Neural progenitor cell (in vitro differentiated cells): ENCODE measurements at regions not wholly inside any gene's neighbourhood (a gene's known extent, or its start where the extent isn't known, plus 50 kb on each side); places are given as distances from the start of the nearest gene placed in this dataset.

Experiments
- EZH2phosphoT487 ChIP-seq: fragments of 200-600 bp; sonication (generic); IDR thresholded peaks from 2 replicates; pipeline ENCODE4 v1.6.1; 2017; ENCODE audit warnings: antibody characterized with exemption
- TF ChIP-seq, protein P1 (sequence below): fragments of 200-600 bp; sonication (generic); IDR thresholded peaks from 2 replicates; pipeline ENCODE4 v1.5.1; 2017; ENCODE audit warnings: antibody characterized with exemption, mild to moderate bottlenecking

DNA sequence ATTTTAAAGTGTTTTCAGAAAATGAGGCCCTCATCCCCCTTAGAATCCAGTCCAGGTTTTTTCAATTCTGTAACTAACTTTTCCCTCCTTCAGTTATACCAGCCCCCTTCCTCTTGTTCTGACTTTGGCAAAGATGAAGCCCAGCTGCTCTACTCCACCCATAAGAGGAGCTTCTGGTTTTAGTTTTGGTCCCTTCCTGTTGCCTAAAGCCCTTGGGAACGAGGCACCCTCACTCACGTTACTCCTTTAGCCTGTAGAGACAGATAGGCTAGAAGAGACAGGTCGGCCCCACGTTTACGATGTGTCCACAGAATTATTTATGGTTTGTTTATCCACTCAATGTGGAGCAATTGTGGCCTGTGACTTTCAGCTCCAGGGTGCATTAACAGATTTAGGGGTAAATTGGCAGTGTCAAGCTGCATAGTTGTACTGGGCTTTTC is 454.2 kb upstream of the TNP1 start:
- TF ChIP-seq, protein P1, sequence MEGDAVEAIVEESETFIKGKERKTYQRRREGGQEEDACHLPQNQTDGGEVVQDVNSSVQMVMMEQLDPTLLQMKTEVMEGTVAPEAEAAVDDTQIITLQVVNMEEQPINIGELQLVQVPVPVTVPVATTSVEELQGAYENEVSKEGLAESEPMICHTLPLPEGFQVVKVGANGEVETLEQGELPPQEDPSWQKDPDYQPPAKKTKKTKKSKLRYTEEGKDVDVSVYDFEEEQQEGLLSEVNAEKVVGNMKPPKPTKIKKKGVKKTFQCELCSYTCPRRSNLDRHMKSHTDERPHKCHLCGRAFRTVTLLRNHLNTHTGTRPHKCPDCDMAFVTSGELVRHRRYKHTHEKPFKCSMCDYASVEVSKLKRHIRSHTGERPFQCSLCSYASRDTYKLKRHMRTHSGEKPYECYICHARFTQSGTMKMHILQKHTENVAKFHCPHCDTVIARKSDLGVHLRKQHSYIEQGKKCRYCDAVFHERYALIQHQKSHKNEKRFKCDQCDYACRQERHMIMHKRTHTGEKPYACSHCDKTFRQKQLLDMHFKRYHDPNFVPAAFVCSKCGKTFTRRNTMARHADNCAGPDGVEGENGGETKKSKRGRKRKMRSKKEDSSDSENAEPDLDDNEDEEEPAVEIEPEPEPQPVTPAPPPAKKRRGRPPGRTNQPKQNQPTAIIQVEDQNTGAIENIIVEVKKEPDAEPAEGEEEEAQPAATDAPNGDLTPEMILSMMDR, result no peak
- no peak for TF ChIP-seq EZH2phosphoT487
